NCI-H2107 (cell line): ENCODE measurements at regions not wholly inside any gene's neighbourhood (a gene's known extent, or its start where the extent isn't known, plus 50 kb on each side); places are given as distances from the start of the nearest gene placed in this dataset.

Source experiments
- DNase-seq: peaks from one replicate; lab custom pipeline; 2025; lab: John Stamatoyannopoulos, UW

- DNase-seq = no peak
Observed at GRCh38 chr7:35448486-35448885, 194.6 kb upstream of the TBX20 start.

GRCh38 chr7:35446091-35446490 is 192.2 kb upstream of the TBX20 start:
- no peak for DNase-seq

- no peak for DNase-seq
Observed at GRCh38 chr7:35437619-35438275, 183.8 kb upstream of the TBX20 start.

GRCh38 chr7:35436452-35436851 is 182.6 kb upstream of the TBX20 start:
- no peak for DNase-seq

GRCh38 chr7:35430547-35431153 is 176.8 kb upstream of the TBX20 start:
- DNase-seq = no peak

- no peak for DNase-seq
Observed at GRCh38 chr7:35424869-35425495, 171.1 kb upstream of the TBX20 start.

- no peak for DNase-seq
Observed at GRCh38 chr7:35424440-35424839, 170.5 kb upstream of the TBX20 start.

GRCh38 chr7:35422715-35423114 is 168.8 kb upstream of the TBX20 start:
- no peak for DNase-seq

- no peak for DNase-seq
Observed at GRCh38 chr7:35420656-35421055, 166.8 kb upstream of the TBX20 start.

GRCh38 chr7:35419391-35419755 is 165.5 kb upstream of the TBX20 start:
- DNase-seq = no peak

- DNase-seq = no peak
Observed at GRCh38 chr7:35418716-35419390, 165.0 kb upstream of the TBX20 start.

GRCh38 chr7:35416568-35416967 is 162.7 kb upstream of the TBX20 start:
- DNase-seq = no peak

GRCh38 chr7:35415411-35415822 is 161.5 kb upstream of the TBX20 start:
- DNase-seq = no peak

- DNase-seq = no peak
Observed at GRCh38 chr7:35411331-35411730, 157.4 kb upstream of the TBX20 start.

GRCh38 chr7:35405461-35405860 is 151.6 kb upstream of the TBX20 start:
- no peak for DNase-seq

GRCh38 chr7:35401217-35401879 is 147.4 kb upstream of the TBX20 start:
- no peak for DNase-seq

- no peak for DNase-seq
Observed at GRCh38 chr7:35399840-35400239, 145.9 kb upstream of the TBX20 start.

- DNase-seq = no peak
Observed at GRCh38 chr7:35399216-35399615, 145.3 kb upstream of the TBX20 start.

GRCh38 chr7:35398518-35398917 is 144.6 kb upstream of the TBX20 start:
- no peak for DNase-seq

- DNase-seq = no peak
Observed at GRCh38 chr7:35390146-35390545, 136.2 kb upstream of the TBX20 start.

- no peak for DNase-seq
Observed at GRCh38 chr7:35389636-35390035, 135.7 kb upstream of the TBX20 start.
